HEK293T (cell line): ENCODE measurements at regions not wholly inside any gene's neighbourhood (a gene's known extent, or its start where the extent isn't known, plus 50 kb on each side); places are given as distances from the start of the nearest gene placed in this dataset.

Source experiments
- ARNT ChIP-seq: fragments of 450-650 bp; IDR thresholded peaks from 2 replicates; pipeline ENCODE4 v1.6.1; 2017; ENCODE audit warnings: mild to moderate bottlenecking
- BHLHE40 ChIP-seq: fragments of 450-650 bp; IDR thresholded peaks from 2 replicates; pipeline ENCODE4 v1.6.1; 2016; ENCODE audit warnings: mild to moderate bottlenecking, moderate library complexity, borderline replicate concordance
- CTBP1 ChIP-seq: fragments of 450-650 bp; IDR thresholded peaks from 2 replicates; pipeline ENCODE4 v1.6.1; 2016; ENCODE audit warnings: borderline replicate concordance
- ELF4 ChIP-seq: fragments of 450-650 bp; IDR thresholded peaks from 2 replicates; pipeline ENCODE4 v1.6.1; 2017; ENCODE audit warnings: antibody characterized with exemption
- FOXA1 ChIP-seq: fragments of 450-650 bp; IDR thresholded peaks from 2 replicates; pipeline ENCODE4 v1.6.1; 2016; ENCODE audit warnings: mild to moderate bottlenecking
- FOXK2 ChIP-seq: fragments of 450-650 bp; IDR thresholded peaks from 2 replicates; pipeline ENCODE4 v1.6.1; 2016; ENCODE audit warnings: mild to moderate bottlenecking
- FOXM1 ChIP-seq: fragments of 450-650 bp; IDR thresholded peaks from 2 replicates; pipeline ENCODE4 v1.6.1; 2017; ENCODE audit warnings: mild to moderate bottlenecking, borderline replicate concordance
- HDGF ChIP-seq: fragments of 450-650 bp; IDR thresholded peaks from 2 replicates; pipeline ENCODE4 v1.6.1; 2017; ENCODE audit warnings: antibody characterized with exemption, borderline replicate concordance
- NFRKB ChIP-seq: fragments of 450-650 bp; IDR thresholded peaks from 2 replicates; pipeline ENCODE4 v1.6.1; 2016; ENCODE audit warnings: mild to moderate bottlenecking, moderate library complexity
- PKNOX1 ChIP-seq: fragments of 450-650 bp; IDR thresholded peaks from 2 replicates; pipeline ENCODE4 v1.6.1; 2016
- SP1 ChIP-seq: fragments of 450-650 bp; IDR thresholded peaks from 2 replicates; pipeline ENCODE4 v1.6.1; 2017
- SUZ12 ChIP-seq: fragments of 450-650 bp; IDR thresholded peaks from 2 replicates; pipeline ENCODE4 v1.6.1; 2016; ENCODE audit warnings: mild to moderate bottlenecking
- TARDBP ChIP-seq: fragments of 450-650 bp; IDR thresholded peaks from 2 replicates; pipeline ENCODE4 v1.6.1; 2016
- ZNF384 ChIP-seq: fragments of 450-650 bp; IDR thresholded peaks from 2 replicates; pipeline ENCODE4 v1.6.1; 2016

- TF ChIP-seq ARNT (no peak), ZNF384 (no peak), SP1 (no peak), FOXA1 (no peak), FOXK2 (no peak), HDGF (no peak), TARDBP (no peak), NFRKB (no peak), CTBP1 (no peak), PKNOX1 (no peak), BHLHE40 (no peak), ELF4 (no peak), SUZ12 (no peak), FOXM1 (no peak)
Observed at GRCh38 chr6:15137086-15137485, 108.8 kb upstream of the JARID2 start.
